ENCODE measurements at regions not wholly inside any gene's neighbourhood (a gene's known extent, or its start where the extent isn't known, plus 50 kb on each side); places are given as distances from the start of the nearest gene placed in this dataset.
"Not testable (repeated sequence)": the region's sequence is repeated elsewhere in the genome, so short reads cannot be mapped to it uniquely, and the experiment has no call there.

DNA sequence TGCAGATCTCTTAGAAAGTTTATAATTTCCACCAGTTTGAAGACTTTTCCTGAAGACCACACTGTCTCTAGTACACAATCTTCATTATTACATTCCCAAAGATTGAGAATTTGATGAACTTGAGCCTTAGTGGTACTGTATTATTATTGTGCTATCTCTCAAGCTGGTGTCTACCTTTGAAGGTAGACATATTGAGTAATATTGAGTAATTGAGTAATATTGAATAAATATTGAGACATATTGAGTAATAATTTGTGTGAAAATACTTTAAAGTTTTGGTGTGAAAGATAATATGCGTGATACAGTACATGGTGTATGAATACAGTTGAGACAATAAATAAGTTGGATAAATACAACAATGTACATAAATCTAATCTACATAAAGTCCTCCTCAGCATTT is 613.1 kb upstream of the ADGRL2 start:
- DNase-seq (ENCODE audit: low spot score in 2 of 2) (no peak), ATAC-seq (replicated peaks; ENCODE audit: extremely low read depth, poor library complexity, severe bottlenecking) (no peak)
- H3K4me3 Mint-ChIP-seq: no peak overlapping the region
- no peak overlapping the region for H3K27ac Mint-ChIP-seq (ENCODE audit: low read depth)
- H3K9me3 Mint-ChIP-seq: peaks cover 36% of the 10 kb centered on the region
- H3K27me3 Mint-ChIP-seq: no peaks in the 10 kb centered on the region
- no peaks in the 10 kb centered on the region for H3K4me1 Mint-ChIP-seq
- H3K36me3 Mint-ChIP-seq (ENCODE audit: insufficient read depth): no peaks in the 10 kb centered on the region

DNA sequence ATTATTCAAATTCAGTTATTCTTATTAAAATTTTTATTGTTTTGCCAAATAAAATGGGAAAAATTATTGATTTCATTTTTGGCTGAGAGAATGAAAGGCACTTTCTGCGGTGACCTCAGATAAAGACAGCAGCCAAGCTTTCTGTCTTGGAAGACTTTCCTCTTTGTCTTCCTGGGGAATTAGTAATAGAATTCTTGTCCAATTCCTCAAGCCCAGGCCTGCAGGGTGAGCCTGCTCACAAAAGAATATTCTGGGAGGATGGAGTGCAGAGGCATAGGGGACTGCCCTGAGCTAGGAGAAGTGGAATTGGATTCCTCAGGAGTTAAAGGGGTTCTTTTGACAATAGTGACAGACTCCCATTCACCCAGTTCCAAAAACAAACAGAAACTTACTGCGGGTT is 614.5 kb upstream of the ADGRL2 start:
- no peaks in the 10 kb centered on the region for H3K4me1 Mint-ChIP-seq
- H3K4me3 Mint-ChIP-seq: no peak overlapping the region
- no peaks in the 10 kb centered on the region for H3K36me3 Mint-ChIP-seq (ENCODE audit: insufficient read depth)
- no peaks in the 10 kb centered on the region for H3K27me3 Mint-ChIP-seq
- no peak overlapping the region for H3K27ac Mint-ChIP-seq (ENCODE audit: low read depth)
- peaks cover 34% of the 10 kb centered on the region for H3K9me3 Mint-ChIP-seq
- no peak for ATAC-seq (replicated peaks; ENCODE audit: extremely low read depth, poor library complexity, severe bottlenecking)
- no peak for DNase-seq (ENCODE audit: low spot score in 2 of 2)

DNA sequence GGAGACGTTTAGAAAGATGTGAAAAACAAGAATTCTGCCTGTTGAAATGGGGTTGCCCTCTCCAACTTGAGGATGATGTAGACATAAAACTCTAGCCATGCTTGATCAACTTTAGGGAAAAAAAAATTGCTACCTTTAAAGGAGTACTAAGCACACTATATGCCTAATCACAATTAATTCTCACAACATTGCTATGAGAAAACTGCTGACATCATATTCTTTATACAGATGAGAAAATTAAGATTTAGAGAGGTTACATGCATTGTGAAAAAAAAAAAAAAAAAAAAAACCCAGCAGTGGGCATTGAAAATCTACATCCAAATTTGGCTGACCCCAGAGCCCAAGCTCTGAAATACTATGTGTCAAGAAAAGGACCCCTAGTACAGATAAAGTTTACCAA is 617.2 kb upstream of the ADGRL2 start:
- no peak overlapping the region for H3K4me3 Mint-ChIP-seq
- H3K27me3 Mint-ChIP-seq: no peaks in the 10 kb centered on the region
- H3K27ac Mint-ChIP-seq (ENCODE audit: low read depth): no peak overlapping the region
- ATAC-seq (replicated peaks; ENCODE audit: extremely low read depth, poor library complexity, severe bottlenecking): no peak
- no peak for DNase-seq (ENCODE audit: low spot score in 2 of 2)
- peaks cover 37% of the 10 kb centered on the region for H3K9me3 Mint-ChIP-seq
- H3K36me3 Mint-ChIP-seq (ENCODE audit: insufficient read depth): peaks cover 2% of the 10 kb centered on the region
- H3K4me1 Mint-ChIP-seq: no peaks in the 10 kb centered on the region

DNA sequence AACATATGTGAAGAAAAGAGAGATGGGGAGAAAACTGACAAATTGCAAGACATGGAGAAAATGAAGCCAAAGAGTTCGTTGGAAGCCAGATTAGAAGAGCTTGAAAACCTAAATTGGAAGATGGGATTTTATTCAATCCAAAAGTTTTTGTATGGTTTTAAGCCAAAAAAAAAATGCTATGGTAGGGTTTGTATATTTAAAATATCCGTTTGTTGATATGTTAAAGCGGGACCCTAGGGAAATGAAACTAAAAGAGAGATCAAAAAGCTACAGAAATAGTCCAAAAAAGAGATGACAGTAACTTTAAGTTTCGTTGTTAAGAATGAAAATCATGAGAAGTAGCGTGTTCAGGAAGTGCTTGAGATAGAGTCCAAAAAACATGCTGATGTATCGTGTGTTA is 617.7 kb upstream of the ADGRL2 start:
- H3K27ac Mint-ChIP-seq (ENCODE audit: low read depth): no peak overlapping the region
- H3K4me1 Mint-ChIP-seq: no peaks in the 10 kb centered on the region
- H3K4me3 Mint-ChIP-seq: no peak overlapping the region
- no peaks in the 10 kb centered on the region for H3K27me3 Mint-ChIP-seq
- H3K9me3 Mint-ChIP-seq: peaks cover 32% of the 10 kb centered on the region
- DNase-seq (ENCODE audit: low spot score in 2 of 2) (no peak), ATAC-seq (replicated peaks; ENCODE audit: extremely low read depth, poor library complexity, severe bottlenecking) (no peak)
- H3K36me3 Mint-ChIP-seq (ENCODE audit: insufficient read depth): peaks cover 2% of the 10 kb centered on the region

DNA sequence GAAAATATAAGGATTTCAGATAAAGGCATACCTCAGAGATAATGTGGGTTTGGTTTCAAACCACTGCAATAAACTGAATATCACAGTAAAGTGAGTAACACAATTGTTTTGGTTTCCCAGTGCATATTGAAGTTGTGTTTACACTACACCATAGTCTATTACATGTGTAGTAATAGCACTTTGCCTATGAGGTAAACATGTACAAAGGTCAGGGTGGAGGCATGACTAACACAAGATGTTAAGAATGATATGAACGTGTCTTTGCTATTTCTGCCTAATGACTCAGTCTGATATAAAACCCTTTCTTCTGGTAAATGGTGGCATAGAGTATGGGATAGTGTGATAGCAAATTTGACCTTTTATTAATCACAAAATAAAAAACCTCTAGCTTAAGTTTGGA is 621.5 kb upstream of the ADGRL2 start:
- H3K36me3 Mint-ChIP-seq (ENCODE audit: insufficient read depth): peaks cover 2% of the 10 kb centered on the region
- no peak overlapping the region for H3K4me3 Mint-ChIP-seq
- ATAC-seq (replicated peaks; ENCODE audit: extremely low read depth, poor library complexity, severe bottlenecking) (no peak), DNase-seq (ENCODE audit: low spot score in 2 of 2) (no peak)
- no peak overlapping the region for H3K27ac Mint-ChIP-seq (ENCODE audit: low read depth)
- H3K4me1 Mint-ChIP-seq: no peaks in the 10 kb centered on the region
- peaks cover 24% of the 10 kb centered on the region for H3K9me3 Mint-ChIP-seq
- H3K27me3 Mint-ChIP-seq: no peaks in the 10 kb centered on the region

DNA sequence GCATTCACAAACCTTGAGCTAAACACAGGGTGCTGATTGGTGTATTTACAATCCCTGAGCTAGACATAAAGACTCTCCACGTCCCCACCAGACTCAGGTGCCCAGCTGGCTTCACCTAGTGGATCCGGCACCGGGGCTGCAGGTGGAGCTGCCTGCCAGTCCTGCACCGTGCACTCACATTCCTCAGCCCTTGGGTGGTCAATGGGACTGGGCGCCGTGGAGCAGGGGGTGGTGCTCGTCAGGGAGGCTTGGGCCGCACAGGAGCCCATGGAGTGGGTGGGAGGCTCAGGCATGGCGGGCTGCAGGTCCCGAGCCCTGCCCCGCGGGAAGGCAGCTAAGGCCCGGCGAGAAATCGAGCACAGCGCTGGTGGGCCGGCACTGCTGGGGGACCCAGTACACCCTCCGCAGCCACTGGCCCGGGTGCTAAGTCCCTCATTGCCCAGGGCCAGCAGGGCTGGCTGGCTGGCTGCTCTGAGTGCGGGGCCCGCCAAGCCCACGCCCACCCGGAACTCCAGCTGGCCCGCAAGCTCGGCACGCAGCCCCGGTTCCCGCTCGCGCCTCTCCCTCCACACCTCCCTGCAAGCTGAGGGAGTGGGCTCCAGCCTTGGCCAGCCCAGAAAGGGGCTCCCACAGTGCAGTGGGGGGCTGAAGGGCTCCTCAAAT is 622.2 kb upstream of the ADGRL2 start:
- not testable (repeated sequence) for H3K36me3 Mint-ChIP-seq (ENCODE audit: insufficient read depth); DNase-seq (ENCODE audit: low spot score in 2 of 2); ATAC-seq (replicated peaks; ENCODE audit: extremely low read depth, poor library complexity, severe bottlenecking); H3K4me3 Mint-ChIP-seq; H3K27ac Mint-ChIP-seq (ENCODE audit: low read depth); H3K27me3 Mint-ChIP-seq; H3K4me1 Mint-ChIP-seq
- H3K9me3 Mint-ChIP-seq: peaks cover 25% of the 10 kb centered on the region

DNA sequence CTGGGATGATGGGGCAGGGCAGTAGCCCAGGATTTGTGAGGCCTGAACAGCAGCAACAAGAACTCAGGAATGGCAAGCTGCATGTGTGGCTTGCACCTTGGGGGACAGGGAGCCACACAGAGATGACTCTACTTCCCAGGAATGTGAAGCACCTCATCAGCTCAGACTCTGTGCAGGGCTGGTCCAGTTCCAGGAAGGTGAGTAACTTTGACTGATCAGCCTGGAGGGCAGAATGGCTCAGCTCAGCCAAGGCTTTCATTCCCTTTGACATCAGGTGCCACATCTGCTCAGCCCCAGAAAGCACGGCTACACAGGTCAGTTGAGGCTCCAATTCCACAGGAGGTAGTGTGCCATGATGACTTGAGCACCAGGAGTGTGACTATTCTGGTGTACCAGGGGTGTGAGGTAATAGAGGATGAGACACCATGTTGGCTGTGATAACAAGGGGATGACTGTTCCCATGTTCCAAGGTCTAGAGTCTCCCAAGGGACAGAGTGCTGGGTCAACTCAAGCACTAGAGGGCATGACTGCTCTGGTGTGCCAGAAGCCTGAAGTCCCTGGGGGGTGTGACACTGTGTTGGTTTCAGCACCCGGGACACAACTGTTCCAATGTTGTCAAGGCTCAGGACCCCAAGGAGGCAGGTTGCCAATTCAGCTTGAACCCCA is 625.8 kb upstream of the ADGRL2 start:
- H3K9me3 Mint-ChIP-seq: peaks cover 24% of the 10 kb centered on the region
- DNase-seq (ENCODE audit: low spot score in 2 of 2) (no peak), ATAC-seq (replicated peaks; ENCODE audit: extremely low read depth, poor library complexity, severe bottlenecking) (no peak)
- H3K4me3 Mint-ChIP-seq: no peak overlapping the region
- no peak overlapping the region for H3K27ac Mint-ChIP-seq (ENCODE audit: low read depth)
- no peaks in the 10 kb centered on the region for H3K27me3 Mint-ChIP-seq
- peaks cover 2% of the 10 kb centered on the region for H3K36me3 Mint-ChIP-seq (ENCODE audit: insufficient read depth)
- no peaks in the 10 kb centered on the region for H3K4me1 Mint-ChIP-seq

DNA sequence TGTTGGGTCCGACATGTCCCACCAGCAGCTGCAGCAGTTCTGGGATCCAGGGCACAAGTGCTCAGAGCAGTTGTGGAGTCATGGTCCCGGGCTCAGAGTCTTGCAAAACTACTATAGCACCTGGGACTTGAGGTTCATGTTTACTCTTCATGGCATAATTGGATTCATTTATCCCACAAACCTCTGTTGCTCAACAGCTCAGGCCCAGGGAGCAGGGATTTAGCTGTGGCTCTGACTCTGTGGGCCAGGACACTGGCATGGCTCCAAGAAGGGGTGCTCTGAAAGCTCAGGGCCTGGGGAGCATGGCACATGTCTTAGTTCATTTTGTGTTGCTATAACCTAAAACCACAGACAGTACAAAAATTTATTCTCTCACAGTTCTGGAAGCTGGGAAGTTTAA is 626.7 kb upstream of the ADGRL2 start:
- DNase-seq (ENCODE audit: low spot score in 2 of 2) (no peak), ATAC-seq (replicated peaks; ENCODE audit: extremely low read depth, poor library complexity, severe bottlenecking) (no peak)
- H3K9me3 Mint-ChIP-seq: peaks cover 19% of the 10 kb centered on the region

DNA sequence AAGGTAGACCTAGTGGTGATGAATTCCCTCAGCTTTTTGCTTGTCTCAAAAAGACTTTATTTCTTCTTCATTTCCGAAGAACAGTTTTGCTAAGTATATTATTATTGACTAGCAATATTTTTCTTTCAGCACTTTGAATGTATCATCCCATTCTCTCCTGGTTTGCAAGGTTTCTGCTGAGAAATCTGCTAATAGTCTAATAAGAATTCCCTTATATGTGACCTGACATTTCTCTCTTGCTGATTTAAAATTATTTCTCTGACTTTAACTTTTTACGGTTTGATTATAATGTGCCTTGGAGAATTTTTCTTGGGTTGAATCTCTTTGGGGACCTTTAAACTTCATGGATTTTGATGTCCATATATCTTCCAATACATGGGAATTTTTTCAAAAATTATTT is 628.3 kb upstream of the ADGRL2 start:
- no peaks in the 10 kb centered on the region for H3K36me3 Mint-ChIP-seq (ENCODE audit: insufficient read depth)
- no peaks in the 10 kb centered on the region for H3K27me3 Mint-ChIP-seq

More for the DNA sequence above, 626.7 kb upstream of the ADGRL2 start:
- Mint-ChIP-seq H3K4me3 (no peak overlapping the region), H3K36me3 (ENCODE audit: insufficient read depth) (no peaks in the 10 kb centered on the region), H3K27ac (ENCODE audit: low read depth) (no peak overlapping the region), H3K27me3 (no peaks in the 10 kb centered on the region), H3K4me1 (no peaks in the 10 kb centered on the region)

DNA sequence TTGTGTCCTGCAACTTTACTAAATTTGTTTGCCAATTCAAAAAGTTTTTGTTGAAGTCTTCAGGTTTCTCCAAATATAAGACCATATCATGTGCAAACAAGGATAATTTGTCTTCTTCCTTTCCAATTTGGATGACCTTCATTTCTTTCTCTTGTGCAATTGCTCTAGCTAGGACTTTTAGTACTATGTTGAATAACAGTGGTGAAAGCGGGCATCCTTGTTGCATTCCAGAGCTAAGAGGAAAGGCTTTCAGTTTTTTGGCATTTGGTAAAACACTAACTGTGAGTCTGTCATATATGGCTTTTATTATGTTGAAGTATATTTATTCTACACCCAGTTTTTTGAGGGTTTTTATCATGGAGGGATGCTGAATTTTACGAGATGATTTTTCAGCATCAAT is 630.0 kb upstream of the ADGRL2 start:
- ATAC-seq (replicated peaks; ENCODE audit: extremely low read depth, poor library complexity, severe bottlenecking) (no peak), DNase-seq (ENCODE audit: low spot score in 2 of 2) (no peak)
- H3K27ac Mint-ChIP-seq (ENCODE audit: low read depth): no peak overlapping the region
- H3K4me1 Mint-ChIP-seq: no peaks in the 10 kb centered on the region
- peaks cover 15% of the 10 kb centered on the region for H3K9me3 Mint-ChIP-seq
- no peaks in the 10 kb centered on the region for H3K27me3 Mint-ChIP-seq
- no peaks in the 10 kb centered on the region for H3K36me3 Mint-ChIP-seq (ENCODE audit: insufficient read depth)
- H3K4me3 Mint-ChIP-seq: no peak overlapping the region

More for the DNA sequence above, 628.3 kb upstream of the ADGRL2 start:
- H3K4me1 Mint-ChIP-seq: no peaks in the 10 kb centered on the region
- no peak overlapping the region for H3K27ac Mint-ChIP-seq (ENCODE audit: low read depth)
- ATAC-seq (replicated peaks; ENCODE audit: extremely low read depth, poor library complexity, severe bottlenecking): no peak
- peaks cover 19% of the 10 kb centered on the region for H3K9me3 Mint-ChIP-seq
- no peak for DNase-seq (ENCODE audit: low spot score in 2 of 2)
- H3K4me3 Mint-ChIP-seq: no peak overlapping the region

DNA sequence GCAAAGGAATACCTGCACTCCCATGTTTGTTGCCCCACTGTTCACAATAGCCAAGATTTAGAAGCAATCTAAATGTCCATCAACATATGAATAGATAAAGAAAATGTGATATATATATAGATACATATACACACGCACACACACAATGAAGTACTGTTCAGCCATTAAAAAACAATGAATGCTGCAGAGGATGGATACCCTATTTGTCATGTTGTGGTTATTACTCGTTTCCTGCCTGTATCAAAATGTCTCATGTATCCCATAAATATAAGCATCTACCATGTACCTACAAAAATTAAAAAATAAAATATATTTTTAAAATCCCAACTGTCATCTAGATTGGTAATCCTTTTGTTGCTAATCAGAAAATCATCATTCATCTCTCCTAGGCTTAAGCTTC is 634.8 kb upstream of the ADGRL2 start:
- Mint-ChIP-seq H3K9me3 (no peaks in the 10 kb centered on the region), H3K4me3 (no peak overlapping the region), H3K27me3 (no peaks in the 10 kb centered on the region), H3K27ac (ENCODE audit: low read depth) (no peak overlapping the region), H3K4me1 (no peaks in the 10 kb centered on the region), H3K36me3 (ENCODE audit: insufficient read depth) (no peaks in the 10 kb centered on the region)
- ATAC-seq (replicated peaks; ENCODE audit: extremely low read depth, poor library complexity, severe bottlenecking) (no peak), DNase-seq (ENCODE audit: low spot score in 2 of 2) (no peak)

DNA sequence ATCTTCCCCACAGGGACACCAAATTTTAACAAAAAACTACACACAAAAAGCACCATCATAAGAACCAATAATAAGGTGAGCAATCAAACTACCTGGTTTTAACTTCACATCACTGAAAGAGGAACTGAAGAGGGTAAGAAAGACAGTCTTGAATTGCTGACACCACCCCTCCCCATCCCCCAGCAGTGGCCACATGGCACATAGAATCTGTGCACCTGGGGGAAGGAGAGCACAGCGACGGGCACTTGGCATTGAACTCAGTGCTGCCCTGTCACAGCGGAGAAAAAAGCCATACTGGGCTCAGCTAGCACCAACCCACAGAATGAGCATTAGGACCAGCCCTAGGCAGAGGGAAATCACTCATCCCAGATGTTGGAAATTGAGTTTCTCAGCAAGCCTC is 640.0 kb upstream of the ADGRL2 start:
- Mint-ChIP-seq H3K4me3 (no peak overlapping the region), H3K9me3 (no peaks in the 10 kb centered on the region)

DNA sequence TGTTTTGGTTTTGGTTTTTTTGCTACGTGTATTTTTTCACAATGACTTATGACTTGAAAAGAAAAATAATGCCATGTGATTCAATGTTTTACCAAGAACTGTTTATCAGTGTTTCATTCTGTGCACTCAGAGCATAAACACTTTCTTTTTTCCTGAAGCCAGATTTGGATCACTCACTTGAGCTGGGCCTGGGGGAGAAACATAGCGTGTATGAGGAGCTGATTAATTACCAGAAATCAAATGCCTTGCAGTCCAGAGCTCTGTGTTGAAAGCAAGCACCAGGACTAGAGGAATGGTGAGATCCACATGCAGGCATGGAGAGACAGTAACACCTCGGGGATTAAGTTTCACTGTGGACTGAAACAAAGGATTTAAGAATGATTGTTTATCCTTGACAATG is 642.1 kb upstream of the ADGRL2 start:
- no peaks in the 10 kb centered on the region for H3K9me3 Mint-ChIP-seq
- ATAC-seq (replicated peaks; ENCODE audit: extremely low read depth, poor library complexity, severe bottlenecking) (no peak), DNase-seq (ENCODE audit: low spot score in 2 of 2) (no peak)
- H3K36me3 Mint-ChIP-seq (ENCODE audit: insufficient read depth): no peaks in the 10 kb centered on the region
- H3K4me3 Mint-ChIP-seq: no peak overlapping the region
- H3K27ac Mint-ChIP-seq (ENCODE audit: low read depth): no peak overlapping the region
- no peaks in the 10 kb centered on the region for H3K27me3 Mint-ChIP-seq
- H3K4me1 Mint-ChIP-seq: no peaks in the 10 kb centered on the region

More for the DNA sequence above, 640.0 kb upstream of the ADGRL2 start:
- H3K36me3 Mint-ChIP-seq (ENCODE audit: insufficient read depth): no peaks in the 10 kb centered on the region
- no peak for DNase-seq (ENCODE audit: low spot score in 2 of 2)
- no peak overlapping the region for H3K27ac Mint-ChIP-seq (ENCODE audit: low read depth)
- no peak for ATAC-seq (replicated peaks; ENCODE audit: extremely low read depth, poor library complexity, severe bottlenecking)
- no peaks in the 10 kb centered on the region for H3K4me1 Mint-ChIP-seq
- H3K27me3 Mint-ChIP-seq: no peaks in the 10 kb centered on the region

Measured in central memory CD8-positive, alpha-beta T cell (primary cell).